Neural cell (in vitro differentiated cells): ENCODE measurements at regions not wholly inside any gene's neighbourhood (a gene's known extent, or its start where the extent isn't known, plus 50 kb on each side); places are given as distances from the start of the nearest gene placed in this dataset.

Experiments
- CTCF ChIP-seq: fragments of 450-650 bp; IDR thresholded peaks from 2 replicates; pipeline ENCODE4 v1.5.1; 2014; ENCODE audit warnings: antibody characterized with exemption, mild to moderate bottlenecking, moderate library complexity; ENCODE audit not compliant: poor library complexity, severe bottlenecking
- EP300 ChIP-seq: fragments of 450-650 bp; conservative IDR thresholded peaks from 2 replicates; pipeline ENCODE4 v1.6.1; 2014; ENCODE audit warnings: antibody characterized with exemption, mild to moderate bottlenecking, moderate library complexity; ENCODE audit not compliant: poor library complexity, severe bottlenecking
- EZH2 ChIP-seq: fragments of 200-600, 300-800 bp; shearing (Covaris generic), sonication (generic); IDR thresholded peaks from 2 replicates; pipeline ENCODE4 v1.6.1; 2014; ENCODE audit warnings: antibody characterized with exemption, low read length, borderline replicate concordance, mild to moderate bottlenecking; ENCODE audit not compliant: insufficient read depth, poor library complexity, severe bottlenecking
- POLR2AphosphoS5 ChIP-seq: IDR thresholded peaks from 2 replicates; pipeline ENCODE4 v1.6.1; 2012
- RAD21 ChIP-seq: fragments of 450-650 bp; conservative IDR thresholded peaks from 2 replicates; pipeline ENCODE4 v1.6.1; 2014; ENCODE audit warnings: antibody characterized with exemption, mild to moderate bottlenecking, moderate library complexity

DNA sequence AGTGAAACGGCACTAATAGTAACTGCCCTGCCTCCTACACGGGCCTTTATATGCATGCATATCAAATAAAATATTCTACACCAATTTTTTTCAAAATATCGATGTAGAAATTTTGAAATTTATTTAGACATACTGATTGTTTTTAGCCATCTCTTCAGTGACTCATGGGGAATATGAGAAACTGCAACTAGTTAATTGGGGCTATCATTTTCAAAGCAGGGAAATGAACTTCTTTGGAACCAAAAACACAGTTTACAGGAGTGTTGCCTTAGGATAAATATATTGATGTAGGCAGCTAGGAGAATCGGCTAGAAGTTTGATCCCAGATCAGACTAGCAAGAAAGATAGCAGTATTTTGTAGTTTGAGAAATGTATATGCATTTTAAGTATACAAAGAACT, 1010.8 kb upstream of the AGA start:
- no peak for TF ChIP-seq EP300
- no peak for TF ChIP-seq EZH2
- no peak for TF ChIP-seq CTCF
- no peak for TF ChIP-seq RAD21
- TF ChIP-seq POLR2AphosphoS5 = no peak
